K562 (cell line): ENCODE measurements at regions not wholly inside any gene's neighbourhood (a gene's known extent, or its start where the extent isn't known, plus 50 kb on each side); places are given as distances from the start of the nearest gene placed in this dataset.
"Not testable (repeated sequence)": the region's sequence is repeated elsewhere in the genome, so short reads cannot be mapped to it uniquely, and the experiment has no call there.

Source experiments
- ATAC-seq: fragments of 200-7000 bp; cut with Tn5 transposase; 3 replicates; pipeline ENCODE4 v1.9.1; 2020; ENCODE audit warnings: moderate library complexity
- BruUV-seq: library from RNA; stranded (reverse); fragments of 400-500 nt; replicated peaks from 2 replicates; lab custom pipeline; 2021; lab: Mats Ljungman, UMichigan
- CTCF ChIA-PET: fragments of 300-600 bp; formaldehyde crosslinking; extraction: SDS; loops from one replicate; lab custom pipeline; 2021; ENCODE audit warnings: low intra/inter-chr PET ratio; lab: Yijun Ruan, JAX
- POLR2A ChIA-PET: fragments of 300-600, 350-650 bp; sonication (Branson Sonifier 250); formaldehyde crosslinking; extraction: SDS; loops from one replicate; lab custom pipeline; 2021; ENCODE audit warnings: antibody characterized with exemption, inconsistent platforms; lab: Yijun Ruan, JAX
- DNase-seq, 4 experiments: peaks; one replicate each; pipeline versions ENCODE4 v3.0.0 to v3.0.0-alpha.2; 2011 to 2018; ENCODE audit warnings: low spot score in 3 of 4, mixed read lengths in 3 of 4; ENCODE audit errors: extremely low read depth in 1 of 4
- FAIRE-seq: peaks from 2 replicates; lab custom pipeline; 2011; peaks lifted over from hg19 to GRCh38; lab: Jason Lieb, UNC
- H2AFZ ChIP-seq: 2 replicates; pipeline ENCODE4 v1.6.0; 2011; ENCODE audit warnings: low read depth, low read length, control low read depth, inconsistent platforms
- H3K27ac ChIP-seq: fragments of 200-600 bp; 3 replicates; pipeline ENCODE4 v1.8.0; 2011; ENCODE audit warnings: low read depth, mild to moderate bottlenecking, control low read depth, inconsistent platforms, low read length, moderate library complexity, mixed read lengths; ENCODE audit errors: extremely low read depth
- H3K27me3 ChIP-seq, 2 experiments: fragments of 300-600 bp in 1 of 2; 2 replicates in 1 of 2; 3 replicates in 1 of 2; pipeline versions ENCODE4 v1.6.0 to v1.8.0; 2011; ENCODE audit warnings: inconsistent platforms in 2 of 2, low read length in 2 of 2, mild to moderate bottlenecking in 1 of 2, mixed read lengths in 1 of 2, moderate library complexity in 1 of 2; ENCODE audit not compliant: control insufficient read depth in 2 of 2, insufficient read depth in 2 of 2
- H3K36me3 ChIP-seq: fragments of 300-600 bp; 3 replicates; pipeline ENCODE4 v1.8.0; 2011; ENCODE audit warnings: mild to moderate bottlenecking, low read length, inconsistent platforms; ENCODE audit not compliant: control insufficient read depth, insufficient read depth
- H3K4me1 ChIP-seq, 2 experiments: fragments of 200-600 bp in 1 of 2; replicated peaks in 1 of 2; 2 replicates in 1 of 2; 3 replicates in 1 of 2; pipeline versions ENCODE4 v1.5.1 to v1.8.0; 2011; ENCODE audit warnings: inconsistent platforms in 2 of 2, low read length in 2 of 2, mild to moderate bottlenecking in 1 of 2, mixed read lengths in 1 of 2, moderate library complexity in 1 of 2; ENCODE audit not compliant: control insufficient read depth in 2 of 2, insufficient read depth in 2 of 2
- H3K4me2 ChIP-seq: 2 replicates; pipeline ENCODE4 v1.6.1; 2011; ENCODE audit warnings: low read length, control low read depth, inconsistent platforms, mixed read lengths; ENCODE audit not compliant: insufficient read depth
- H3K4me3 ChIP-seq: fragments of 200-600 bp; sonication (generic), shearing (Covaris generic); 2 replicates; pipeline ENCODE4 v1.5.1; 2016; ENCODE audit warnings: control low read depth, inconsistent platforms
- H3K79me2 ChIP-seq: fragments of 200-600 bp; 3 replicates; pipeline ENCODE4 v1.8.0; 2011; ENCODE audit warnings: low read length, inconsistent platforms; ENCODE audit not compliant: control insufficient read depth, insufficient read depth
- H3K9ac ChIP-seq, 2 experiments: 2 replicates each; pipeline versions ENCODE4 v1.6.0 to v1.6.1; 2011; ENCODE audit warnings: low read depth in 2 of 2, low read length in 2 of 2, control low read depth in 1 of 2, inconsistent platforms in 1 of 2, mild to moderate bottlenecking in 1 of 2, mixed read lengths in 1 of 2; ENCODE audit not compliant: insufficient read depth in 1 of 2
- H3K9me1 ChIP-seq: one replicate; pipeline ENCODE4 v1.6.0; 2011; ENCODE audit warnings: inconsistent platforms, mild to moderate bottlenecking, low read length, moderate library complexity; ENCODE audit not compliant: control insufficient read depth, insufficient read depth
- H3K9me3 ChIP-seq: replicated peaks from 2 replicates; pipeline ENCODE4 v1.5.1; 2011; ENCODE audit warnings: low read depth, low read length, inconsistent platforms; ENCODE audit not compliant: control insufficient read depth, insufficient read depth
- H4K20me1 ChIP-seq: replicated peaks from 2 replicates; pipeline ENCODE4 v1.6.1; 2011; ENCODE audit warnings: low read length, inconsistent platforms, mixed read lengths; ENCODE audit not compliant: control insufficient read depth, insufficient read depth
- ESRRA ChIP-seq: fragments of 450-650 bp; IDR thresholded peaks from 2 replicates; pipeline ENCODE4 v1.6.1; 2014; ENCODE audit warnings: low read depth, mild to moderate bottlenecking, moderate library complexity, borderline replicate concordance
- ESRRB ChIP-seq: fragments of 250-450 bp; sonication (Bioruptor Pico); IDR thresholded peaks from 2 replicates; pipeline ENCODE4 v1.5.0; 2020; ENCODE audit warnings: mild to moderate bottlenecking, moderate library complexity, borderline replicate concordance
- GABPB1 ChIP-seq: sonication (generic); formaldehyde crosslinking; IDR thresholded peaks from 2 replicates; pipeline ENCODE4 v1.8.0; 2022; ENCODE audit warnings: mild to moderate bottlenecking, missing genetic modification reagents
- GTF3C2 ChIP-seq: IDR thresholded peaks from 3 replicates; pipeline ENCODE4 v1.6.1; 2011; ENCODE audit warnings: borderline replicate concordance, mild to moderate bottlenecking, moderate library complexity; ENCODE audit not compliant: insufficient read length; ENCODE audit errors: extremely low read depth
- KDM1A ChIP-seq, 2 experiments: fragments of 450-650 bp; IDR thresholded peaks; 2 replicates each; pipeline ENCODE4 v1.6.1; 2016; ENCODE audit warnings: mild to moderate bottlenecking in 2 of 2
- MEF2A ChIP-seq: IDR thresholded peaks from 2 replicates; pipeline ENCODE4 v1.6.1; 2011; ENCODE audit warnings: low read depth, mild to moderate bottlenecking, low read length, moderate library complexity; ENCODE audit not compliant: control insufficient read depth
- NONO ChIP-seq, 2 experiments: fragments of 200-400 bp in 1 of 2; fragments of 450-650 bp in 1 of 2; formaldehyde crosslinking in 1 of 2; IDR thresholded peaks; 2 replicates each; pipeline ENCODE4 v1.6.1; 2017; ENCODE audit warnings: low read depth in 2 of 2, mild to moderate bottlenecking in 2 of 2, moderate library complexity in 2 of 2, low read length in 1 of 2
- RBM17 ChIP-seq: fragments of 200-400 bp; formaldehyde crosslinking; IDR thresholded peaks from 2 replicates; pipeline ENCODE4 v1.6.1; 2017; ENCODE audit warnings: low read depth, mild to moderate bottlenecking, low read length, borderline replicate concordance
- SMARCC2 ChIP-seq: fragments of 450-650 bp; IDR thresholded peaks from 2 replicates; pipeline ENCODE4 v1.6.1; 2017; ENCODE audit warnings: antibody characterized with exemption, moderate library complexity, mild to moderate bottlenecking, low read depth
- ZFX ChIP-seq: sonication (generic); formaldehyde crosslinking; IDR thresholded peaks from 2 replicates; pipeline ENCODE4 v1.8.0; 2022; ENCODE audit warnings: mild to moderate bottlenecking, missing genetic modification reagents, moderate library complexity
- ZKSCAN8 ChIP-seq: fragments of 200-800 bp; sonication (Bioruptor generic); IDR thresholded peaks from 2 replicates; pipeline ENCODE4 v1.6.1; 2016; ENCODE audit warnings: missing genetic modification characterization, missing compliant biosample characterization
- ZNF121 ChIP-seq: sonication (generic); formaldehyde crosslinking; conservative IDR thresholded peaks from 2 replicates; pipeline ENCODE4 v1.8.0; 2022; ENCODE audit warnings: missing genetic modification reagents
- ZNF274 ChIP-seq: IDR thresholded peaks from 2 replicates; pipeline ENCODE4 v1.6.1; 2011; ENCODE audit warnings: low read depth, mild to moderate bottlenecking, low read length, moderate library complexity, borderline replicate concordance
- ZNF431 ChIP-seq: sonication (generic); formaldehyde crosslinking; IDR thresholded peaks from 2 replicates; pipeline ENCODE4 v1.8.0; 2022; ENCODE audit warnings: mild to moderate bottlenecking, missing genetic modification reagents
- WGBS: fragments of 100-300 bp; shearing (Covaris generic); methylation state at CpG from one replicate; pipeline ENCODE4 v1.1.6; 2016; ENCODE audit warnings: low coverage, mixed read lengths; ENCODE audit not compliant: insufficient coverage; ENCODE audit errors: missing lambda C conversion rate; 5-methylcytosine and 5-hydroxymethylcytosine counted together
- in situ Hi-C: fragments of 300-500 bp; cut with MboI; formaldehyde crosslinking; loops from 4 replicates; pipeline ENCODE4 v1.15.0; 2018; ENCODE audit warnings: inconsistent platforms, mixed read lengths
- intact Hi-C: fragments of 100-400 bp; cut with micrococcal nuclease; formaldehyde crosslinking; loops from 2 replicates; pipeline ENCODE4 v1.14.2; 2022

- ATAC-seq (no peak), FAIRE-seq (no peak), DNase-seq (no peak)
- intact Hi-C loops (no loop called here), in situ Hi-C loops (no loop called here)
- Histone ChIP-seq H4K20me1 (no peaks in the 10 kb centered on the region), H3K9ac (no peak overlapping the region), H2AFZ (no peak overlapping the region), H3K4me1 (no peaks in the 10 kb centered on the region), H3K36me3 (no peaks in the 10 kb centered on the region), H3K4me2 (no peak overlapping the region), H3K79me2 (no peaks in the 10 kb centered on the region), H3K9me3 (no peaks in the 10 kb centered on the region; the same call in 1 of the 2 replicates), H3K27me3 (no peaks in the 10 kb centered on the region), H3K27ac (no peak overlapping the region), H3K9me1 (no peaks in the 10 kb centered on the region), H3K4me3 (no peak overlapping the region)
- BruUV-seq = no TSS peak
- WGBS = 0% methylated on average over 1 of the region's 1 CpG
- ChIA-PET CTCF (no interaction called here), POLR2A (no interaction called here)
- TF ChIP-seq KDM1A (IDR thresholded peaks at IDR 0.05) (no peak), MEF2A (no peak), ZNF274 (no peak), SMARCC2 (no peak), ESRRB (no peak), ZFX (no peak), NONO (IDR thresholded peaks at IDR 0.05; ENCODE audit: low read depth in 2 of 2, low read length in 1 of 2) (no peak), ESRRA (no peak), GABPB1 (no peak), RBM17 (no peak), ZKSCAN8 (CRISPR knock-in tag) (no peak), ZNF121 (CRISPR knock-in tag) (no peak), GTF3C2 (no peak), ZNF431 (CRISPR knock-in tag) (no peak)
Observed at GRCh38 chr18:34514957-34515356, 195.1 kb upstream of the DTNA start.

GRCh38 chr18:34516355-34516754 lies 193.7 kb upstream of the DTNA start:
- in situ Hi-C loops = not testable (repeated sequence)

More at GRCh38 chr18:34516355-34516754, 193.7 kb upstream of the DTNA start:
- H3K27me3 ChIP-seq, H3K27ac ChIP-seq, H3K9ac ChIP-seq, H3K9me3 ChIP-seq, H3K4me1 ChIP-seq, BruUV-seq, intact Hi-C loops, H3K4me3 ChIP-seq, ATAC-seq, H2AFZ ChIP-seq, H3K36me3 ChIP-seq, H3K79me2 ChIP-seq, DNase-seq, H3K4me2 ChIP-seq, H4K20me1 ChIP-seq, CTCF ChIA-PET, H3K9me1 ChIP-seq, FAIRE-seq, POLR2A ChIA-PET: not testable (repeated sequence)
- 0% methylated on average over 7 of the region's 9 CpGs for WGBS
